Ishikawa (cell line): ENCODE measurements at regions not wholly inside any gene's neighbourhood (a gene's known extent, or its start where the extent isn't known, plus 50 kb on each side); places are given as distances from the start of the nearest gene placed in this dataset.

ENCODE experiments used
- CEBPB ChIP-seq: IDR thresholded peaks from 2 replicates; pipeline ENCODE4 v1.6.1; 2012
- EGR1 ChIP-seq: IDR thresholded peaks from 2 replicates; pipeline ENCODE4 v1.6.1; 2012
- EP300 ChIP-seq: IDR thresholded peaks from 2 replicates; pipeline ENCODE4 v1.6.1; 2012; ENCODE audit warnings: borderline replicate concordance
- FOXM1 ChIP-seq: IDR thresholded peaks from 2 replicates; pipeline ENCODE4 v1.6.1; 2012; ENCODE audit warnings: low read depth, borderline replicate concordance
- NFIC ChIP-seq: IDR thresholded peaks from 2 replicates; pipeline ENCODE4 v1.6.1; 2012
- RAD21 ChIP-seq: IDR thresholded peaks from 2 replicates; pipeline ENCODE4 v1.6.1; 2012; ENCODE audit warnings: low read depth
- TAF1 ChIP-seq: IDR thresholded peaks from 2 replicates; pipeline ENCODE4 v1.6.1; 2012; ENCODE audit warnings: low read depth, mild to moderate bottlenecking
- TCF12 ChIP-seq: IDR thresholded peaks from 2 replicates; pipeline ENCODE4 v1.6.1; 2012; ENCODE audit warnings: low read depth
- YY1 ChIP-seq: IDR thresholded peaks from 2 replicates; pipeline ENCODE4 v1.6.1; 2012; ENCODE audit warnings: low read depth
- ZBTB7A ChIP-seq: IDR thresholded peaks from 2 replicates; pipeline ENCODE4 v1.6.1; 2012; ENCODE audit warnings: low read depth
- TF ChIP-seq, protein P1 (sequence below): IDR thresholded peaks from 2 replicates; pipeline ENCODE4 v1.6.1; 2012
- TF ChIP-seq, protein P2 (sequence below): IDR thresholded peaks from 2 replicates; pipeline ENCODE4 v1.6.1; 2012; ENCODE audit warnings: low read depth, mild to moderate bottlenecking

DNA sequence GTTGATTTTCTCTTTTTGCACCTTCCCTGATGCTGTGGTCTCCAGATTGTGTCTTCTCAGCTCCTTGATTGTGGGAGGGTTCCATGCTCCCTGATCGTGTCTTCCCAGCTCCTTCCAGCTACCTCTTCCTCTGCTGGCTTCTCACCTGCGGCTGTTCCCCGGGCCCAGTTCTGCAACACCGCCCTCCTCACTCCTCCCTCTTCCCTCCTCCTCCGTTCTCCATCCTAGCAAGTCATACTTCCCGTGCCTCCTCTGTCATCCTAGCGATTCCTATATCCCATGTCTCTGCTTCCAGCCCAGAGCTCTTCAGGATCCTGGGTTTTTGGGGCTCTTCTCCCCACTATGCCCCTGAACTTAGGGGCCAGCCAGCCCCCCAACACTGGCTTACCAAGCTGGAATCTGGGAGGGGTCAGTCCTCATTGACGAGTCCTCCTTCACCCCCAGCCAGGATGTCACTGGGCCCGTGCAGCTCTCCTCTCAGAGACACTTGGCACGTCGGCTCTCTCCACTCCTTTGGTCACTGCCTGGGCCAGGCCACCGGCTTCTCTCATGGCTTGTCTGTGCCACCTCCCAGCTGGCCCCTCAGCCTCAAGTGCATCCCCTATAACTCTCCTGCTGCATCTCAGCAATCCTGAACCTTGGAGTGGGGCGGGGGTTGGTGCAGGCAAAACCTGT is 255.4 kb upstream of the MVB12B start:
- no peak for TF ChIP-seq ZBTB7A
- TF ChIP-seq, protein P1, sequence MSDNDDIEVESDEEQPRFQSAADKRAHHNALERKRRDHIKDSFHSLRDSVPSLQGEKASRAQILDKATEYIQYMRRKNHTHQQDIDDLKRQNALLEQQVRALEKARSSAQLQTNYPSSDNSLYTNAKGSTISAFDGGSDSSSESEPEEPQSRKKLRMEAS, result no peak
- no peak for TF ChIP-seq YY1
- no peak for TF ChIP-seq CEBPB
- no peak for TF ChIP-seq NFIC
- no peak for TF ChIP-seq EGR1
- no peak for TF ChIP-seq TCF12
- TF ChIP-seq RAD21, result no peak
- TF ChIP-seq, protein P2, sequence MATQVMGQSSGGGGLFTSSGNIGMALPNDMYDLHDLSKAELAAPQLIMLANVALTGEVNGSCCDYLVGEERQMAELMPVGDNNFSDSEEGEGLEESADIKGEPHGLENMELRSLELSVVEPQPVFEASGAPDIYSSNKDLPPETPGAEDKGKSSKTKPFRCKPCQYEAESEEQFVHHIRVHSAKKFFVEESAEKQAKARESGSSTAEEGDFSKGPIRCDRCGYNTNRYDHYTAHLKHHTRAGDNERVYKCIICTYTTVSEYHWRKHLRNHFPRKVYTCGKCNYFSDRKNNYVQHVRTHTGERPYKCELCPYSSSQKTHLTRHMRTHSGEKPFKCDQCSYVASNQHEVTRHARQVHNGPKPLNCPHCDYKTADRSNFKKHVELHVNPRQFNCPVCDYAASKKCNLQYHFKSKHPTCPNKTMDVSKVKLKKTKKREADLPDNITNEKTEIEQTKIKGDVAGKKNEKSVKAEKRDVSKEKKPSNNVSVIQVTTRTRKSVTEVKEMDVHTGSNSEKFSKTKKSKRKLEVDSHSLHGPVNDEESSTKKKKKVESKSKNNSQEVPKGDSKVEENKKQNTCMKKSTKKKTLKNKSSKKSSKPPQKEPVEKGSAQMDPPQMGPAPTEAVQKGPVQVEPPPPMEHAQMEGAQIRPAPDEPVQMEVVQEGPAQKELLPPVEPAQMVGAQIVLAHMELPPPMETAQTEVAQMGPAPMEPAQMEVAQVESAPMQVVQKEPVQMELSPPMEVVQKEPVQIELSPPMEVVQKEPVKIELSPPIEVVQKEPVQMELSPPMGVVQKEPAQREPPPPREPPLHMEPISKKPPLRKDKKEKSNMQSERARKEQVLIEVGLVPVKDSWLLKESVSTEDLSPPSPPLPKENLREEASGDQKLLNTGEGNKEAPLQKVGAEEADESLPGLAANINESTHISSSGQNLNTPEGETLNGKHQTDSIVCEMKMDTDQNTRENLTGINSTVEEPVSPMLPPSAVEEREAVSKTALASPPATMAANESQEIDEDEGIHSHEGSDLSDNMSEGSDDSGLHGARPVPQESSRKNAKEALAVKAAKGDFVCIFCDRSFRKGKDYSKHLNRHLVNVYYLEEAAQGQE, result no peak
- TF ChIP-seq TAF1, result no peak
- no peak for TF ChIP-seq EP300
- TF ChIP-seq FOXM1, result no peak
